IMR-90 (cell line): ENCODE measurements at regions not wholly inside any gene's neighbourhood (a gene's known extent, or its start where the extent isn't known, plus 50 kb on each side); places are given as distances from the start of the nearest gene placed in this dataset.
"Not testable (repeated sequence)": the region's sequence is repeated elsewhere in the genome, so short reads cannot be mapped to it uniquely, and the experiment has no call there.

Experiments
- ATAC-seq: fragments of 200-7000 bp; cut with Tn5 transposase; 2 replicates; pipeline ENCODE4 v1.9.1; 2020; ENCODE audit warnings: low read depth, mild to moderate bottlenecking, moderate library complexity
- BruUV-seq: library from RNA; stranded (reverse); fragments of 400-500 nt; replicated peaks from 2 replicates; lab custom pipeline; 2021; lab: Mats Ljungman, UMichigan
- CTCF ChIA-PET: fragments of 300-600 bp; formaldehyde crosslinking; extraction: SDS; loops from one replicate; lab custom pipeline; 2021; ENCODE audit warnings: antibody characterized with exemption; lab: Yijun Ruan, JAX
- POLR2A ChIA-PET: fragments of 300-600 bp; sonication (Branson Sonifier 250); formaldehyde crosslinking; loops from one replicate; lab custom pipeline; 2022; ENCODE audit warnings: antibody characterized with exemption; ENCODE audit not compliant: unreplicated experiment; lab: Charles Lee
- DNase-seq: peaks from one replicate; pipeline ENCODE4 v3.0.0; 2013
- H2AFZ ChIP-seq: replicated peaks from 2 replicates; pipeline ENCODE3; 2013; ENCODE audit warnings: low read length, mild to moderate bottlenecking; ENCODE audit not compliant: poor library complexity
- H2AK5ac ChIP-seq: 2 replicates; pipeline ENCODE4 v1.6.1; 2013; ENCODE audit warnings: low read depth, low read length, inconsistent platforms
- H2AK9ac ChIP-seq: replicated peaks from 2 replicates; pipeline ENCODE3; 2013; ENCODE audit warnings: mild to moderate bottlenecking, low read depth, low read length, moderate library complexity; ENCODE audit not compliant: poor library complexity
- H2BK120ac ChIP-seq: 2 replicates; pipeline ENCODE4 v1.6.1; 2013; ENCODE audit warnings: low read depth, low read length, inconsistent platforms
- H2BK15ac ChIP-seq: 3 replicates; pipeline ENCODE4 v1.6.1; 2013; ENCODE audit warnings: low read depth, low read length, inconsistent platforms
- H2BK20ac ChIP-seq: 2 replicates; pipeline ENCODE4 v1.6.1; 2013; ENCODE audit warnings: low read depth, mild to moderate bottlenecking, inconsistent platforms, low read length, moderate library complexity
- H2BK5ac ChIP-seq: 2 replicates; pipeline ENCODE4 v1.6.1; 2013; ENCODE audit warnings: mild to moderate bottlenecking, low read depth, low read length, inconsistent platforms; ENCODE audit not compliant: poor library complexity, severe bottlenecking
- H3K14ac ChIP-seq: replicated peaks from 2 replicates; pipeline ENCODE4 v1.6.1; 2013; ENCODE audit warnings: low read depth, low read length, inconsistent platforms
- H3K18ac ChIP-seq: 2 replicates; pipeline ENCODE4 v1.6.1; 2013; ENCODE audit warnings: low read depth, low read length, control low read depth
- H3K23ac ChIP-seq: 2 replicates; pipeline ENCODE4 v1.6.1; 2013; ENCODE audit warnings: low read depth, low read length, inconsistent platforms
- H3K27ac ChIP-seq: 2 replicates; pipeline ENCODE4 v1.5.1; 2013; ENCODE audit warnings: mild to moderate bottlenecking, control low read depth, low read length; ENCODE audit not compliant: insufficient read depth
- H3K27me3 ChIP-seq: 2 replicates; pipeline ENCODE4 v1.6.1; 2013; ENCODE audit warnings: low read length; ENCODE audit not compliant: control insufficient read depth, insufficient read depth
- H3K36me3 ChIP-seq: 2 replicates; pipeline ENCODE4 v1.6.1; 2013; ENCODE audit warnings: low read length, mixed read lengths; ENCODE audit not compliant: control insufficient read depth, insufficient read depth
- H3K4ac ChIP-seq: 2 replicates; pipeline ENCODE4 v1.6.1; 2013; ENCODE audit warnings: low read depth, low read length, inconsistent platforms
- H3K4me1 ChIP-seq: 2 replicates; pipeline ENCODE4 v1.6.1; 2013; ENCODE audit warnings: low read length, mixed read lengths; ENCODE audit not compliant: control insufficient read depth, insufficient read depth
- H3K4me2 ChIP-seq: 2 replicates; pipeline ENCODE4 v1.6.1; 2013; ENCODE audit warnings: low read depth, mild to moderate bottlenecking, control low read depth, low read length, moderate library complexity
- H3K4me3 ChIP-seq: 2 replicates; pipeline ENCODE4 v1.5.1; 2013; ENCODE audit warnings: low read depth, mild to moderate bottlenecking, control low read depth, low read length, moderate library complexity; ENCODE audit not compliant: insufficient read depth
- H3K56ac ChIP-seq: 2 replicates; pipeline ENCODE4 v1.6.1; 2013; ENCODE audit warnings: low read length, inconsistent platforms; ENCODE audit not compliant: insufficient read depth; ENCODE audit errors: extremely low read depth
- H3K79me1 ChIP-seq, 2 experiments: 2 replicates each; pipeline ENCODE4 v1.6.1; 2013; ENCODE audit warnings: low read length in 2 of 2, inconsistent platforms in 1 of 2, low read depth in 1 of 2
- H3K9ac ChIP-seq: 2 replicates; pipeline ENCODE4 v1.6.1; 2013; ENCODE audit warnings: low read depth, low read length, control low read depth
- H3K9me1 ChIP-seq: 2 replicates; pipeline ENCODE4 v1.6.1; 2013; ENCODE audit warnings: low read length, inconsistent platforms; ENCODE audit not compliant: insufficient read depth
- H3K9me3 ChIP-seq: 2 replicates; pipeline ENCODE4 v1.6.1; 2013; ENCODE audit warnings: low read length; ENCODE audit not compliant: control insufficient read depth, insufficient read depth
- H4K20me1 ChIP-seq: 2 replicates; pipeline ENCODE4 v1.6.1; 2013; ENCODE audit warnings: low read length, inconsistent platforms; ENCODE audit not compliant: insufficient read depth
- H4K5ac ChIP-seq: 2 replicates; pipeline ENCODE4 v1.6.1; 2013; ENCODE audit warnings: mild to moderate bottlenecking, low read depth, low read length, control low read depth
- H4K8ac ChIP-seq, 2 experiments: 2 replicates each; pipeline ENCODE4 v1.6.1; 2013; ENCODE audit warnings: low read depth in 2 of 2, low read length in 2 of 2, control low read depth in 1 of 2, inconsistent platforms in 1 of 2
- H4K91ac ChIP-seq: 2 replicates; pipeline ENCODE4 v1.6.1; 2013; ENCODE audit warnings: low read depth, low read length, inconsistent platforms; ENCODE audit not compliant: insufficient read depth
- WGBS, 2 experiments: methylation state at CpG; one replicate each; pipeline versions ENCODE4 v1.1.5 to v1.1.7; 2013; ENCODE audit warnings: missing lambda C conversion rate in 2 of 2; ENCODE audit not compliant: insufficient read length in 1 of 2; ENCODE audit errors: extremely low coverage in 2 of 2; 5-methylcytosine and 5-hydroxymethylcytosine counted together
- dilution Hi-C: fragments of 300-500 bp; cut with HindIII; formaldehyde crosslinking; loops from one replicate; pipeline ENCODE4 v1.14.3; 2018; ENCODE audit warnings: low sequenced_read_pairs; ENCODE audit not compliant: unreplicated experiment
- in situ Hi-C: fragments of 300-500 bp; cut with MboI; formaldehyde crosslinking; loops from 3 replicates; pipeline ENCODE4 v1.14.3; 2019; ENCODE audit warnings: low sequenced_read_pairs, inconsistent platforms, mixed read lengths
- intact Hi-C: fragments of 100-400 bp; cut with micrococcal nuclease; formaldehyde crosslinking; loops from 2 replicates; pipeline ENCODE4 v1.10.0; 2022

DNA sequence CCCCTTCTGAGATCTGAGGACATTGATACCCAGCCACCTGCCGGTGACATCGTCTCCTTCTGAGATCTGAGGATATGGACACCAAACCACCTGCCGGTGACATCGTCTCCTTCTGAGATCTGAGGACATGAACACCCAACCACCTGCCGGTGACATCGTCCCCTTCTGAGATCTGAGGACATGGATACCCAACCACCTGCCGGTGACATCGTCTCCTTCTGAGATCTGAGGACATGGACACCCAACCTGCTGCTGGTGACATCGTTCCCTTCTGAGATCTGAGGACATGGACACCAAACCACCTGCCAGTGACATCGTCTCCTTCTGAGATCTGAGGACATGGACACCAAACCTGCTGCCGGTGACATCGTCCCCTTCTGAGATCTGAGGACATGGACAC lies 396.1 kb upstream of the TNRC6C start:
- POLR2A ChIA-PET, H2BK120ac ChIP-seq, H3K4me1 ChIP-seq, H3K56ac ChIP-seq, in situ Hi-C loops, H2AFZ ChIP-seq, H3K9ac ChIP-seq, H4K91ac ChIP-seq, DNase-seq, H3K14ac ChIP-seq, dilution Hi-C loops, H4K5ac ChIP-seq, H3K4me3 ChIP-seq, H3K4ac ChIP-seq, H2BK20ac ChIP-seq, ATAC-seq, H3K4me2 ChIP-seq, H2AK9ac ChIP-seq, H2BK5ac ChIP-seq, H3K79me1 ChIP-seq, H3K9me1 ChIP-seq, H4K8ac ChIP-seq, H3K27ac ChIP-seq, H3K23ac ChIP-seq, CTCF ChIA-PET, H3K18ac ChIP-seq, H4K20me1 ChIP-seq, H2AK5ac ChIP-seq, H2BK15ac ChIP-seq, H3K9me3 ChIP-seq, H3K36me3 ChIP-seq, intact Hi-C loops, BruUV-seq: not testable (repeated sequence)
- H3K27me3 ChIP-seq, result peaks cover 45% of the 10 kb centered on the region
- 92% methylated on average over 5 of the region's 12 CpGs; no CpG with 5 or more reads in 1 of the 2 experiments for WGBS, 2 experiments
